PC-3 (cell line): ENCODE measurements at regions not wholly inside any gene's neighbourhood (a gene's known extent, or its start where the extent isn't known, plus 50 kb on each side); places are given as distances from the start of the nearest gene placed in this dataset.
A peak's percentile ranks its signal among the peaks of the same experiment; 100 is the strongest.

Source experiments
- ATAC-seq: fragments of 200-7000 bp; cut with Tn5 transposase; 2 replicates; pipeline ENCODE4 v1.9.1; 2020; ENCODE audit warnings: mild to moderate bottlenecking, moderate library complexity
- BruUV-seq: library from RNA; stranded (reverse); fragments of 400-500 nt; replicated peaks from 2 replicates; lab custom pipeline; 2021; lab: Mats Ljungman, UMichigan
- CTCF ChIA-PET: fragments of 300-600 bp; sonication (Branson Sonifier 250); formaldehyde crosslinking; loops from one replicate; lab custom pipeline; 2022; ENCODE audit warnings: antibody characterized with exemption; lab: Charles Lee
- POLR2A ChIA-PET: fragments of 300-600 bp; sonication (Branson Sonifier 250); formaldehyde crosslinking; loops from one replicate; lab custom pipeline; 2022; ENCODE audit warnings: antibody characterized with exemption; ENCODE audit not compliant: unreplicated experiment; lab: Charles Lee
- DNase-seq: peaks from one replicate; pipeline ENCODE4 v3.0.0-alpha.2; 2015
- H2AFZ ChIP-seq: fragments of 300-600 bp; sonication (generic); 2 replicates; pipeline ENCODE4 v1.6.0; 2016; ENCODE audit warnings: antibody characterized with exemption, low read length
- H3F3A ChIP-seq: fragments of 300-600 bp; sonication (generic); one replicate; pipeline ENCODE4 v1.6.0; 2017; ENCODE audit warnings: antibody characterized with exemption, low read length, control low read depth, mild to moderate bottlenecking; ENCODE audit not compliant: unreplicated experiment
- H3K27ac ChIP-seq: fragments of 300-600 bp; sonication (generic); 2 replicates; pipeline ENCODE4 v1.5.1; 2016; ENCODE audit warnings: mild to moderate bottlenecking, low read length
- H3K27me3 ChIP-seq: fragments of 300-600 bp; sonication (generic); 2 replicates; pipeline ENCODE4 v1.6.1; 2016; ENCODE audit warnings: low read length, mixed read lengths
- H3K36me3 ChIP-seq: fragments of 300-600 bp; sonication (generic); 2 replicates; pipeline ENCODE4 v1.6.1; 2016; ENCODE audit warnings: low read depth, mixed run types, low read length, mixed read lengths
- H3K4me1 ChIP-seq: fragments of 300-600 bp; sonication (generic); 2 replicates; pipeline ENCODE4 v1.5.1; 2016; ENCODE audit warnings: low read length; ENCODE audit not compliant: insufficient read depth
- H3K4me2 ChIP-seq: fragments of 300-600 bp; sonication (generic); 2 replicates; pipeline ENCODE4 v1.6.0; 2016; ENCODE audit warnings: low read length
- H3K4me3 ChIP-seq: fragments of 300-600 bp; sonication (generic); 2 replicates; pipeline ENCODE4 v1.5.1; 2016; ENCODE audit warnings: mild to moderate bottlenecking, low read length, mixed read lengths
- H3K79me2 ChIP-seq: fragments of 300-600 bp; sonication (generic); 2 replicates; pipeline ENCODE4 v1.6.1; 2017; ENCODE audit warnings: low read length, mixed read lengths
- H3K9ac ChIP-seq: fragments of 300-600 bp; sonication (generic); 2 replicates; pipeline ENCODE4 v1.6.0; 2016; ENCODE audit warnings: mild to moderate bottlenecking, low read length
- H3K9me2 ChIP-seq: fragments of 300-600 bp; sonication (generic); replicated peaks from 2 replicates; pipeline ENCODE4 v1.6.1; 2016; ENCODE audit warnings: mixed run types, low read length, mixed read lengths
- H3K9me3 ChIP-seq: fragments of 300-600 bp; sonication (generic); 2 replicates; pipeline ENCODE4 v1.6.1; 2016; ENCODE audit warnings: low read length, mixed read lengths
- H4K20me1 ChIP-seq: fragments of 300-600 bp; sonication (generic); 2 replicates; pipeline ENCODE4 v1.6.1; 2016; ENCODE audit warnings: low read length, mixed read lengths
- EZH2 ChIP-seq: fragments of 300-600 bp; sonication (generic); IDR thresholded peaks from one replicate; pipeline ENCODE4 v1.6.1; 2017; ENCODE audit warnings: antibody characterized with exemption, mild to moderate bottlenecking, low read length; ENCODE audit not compliant: unreplicated experiment
- EZH2phosphoT487 ChIP-seq: fragments of 300-600 bp; sonication (generic); IDR thresholded peaks from 2 replicates; pipeline ENCODE4 v1.6.1; 2018; ENCODE audit warnings: mild to moderate bottlenecking, antibody characterized with exemption, low read length, borderline replicate concordance
- intact Hi-C: fragments of 100-400 bp; cut with micrococcal nuclease; formaldehyde crosslinking; loops from 2 replicates; pipeline ENCODE4 v1.9.0; 2023
- TF ChIP-seq, protein P1 (sequence below): fragments of 300-600 bp; sonication (generic); conservative IDR thresholded peaks from 2 replicates; pipeline ENCODE4 v1.5.1; 2017; ENCODE audit warnings: antibody characterized with exemption, low read depth, mild to moderate bottlenecking, low read length

DNA sequence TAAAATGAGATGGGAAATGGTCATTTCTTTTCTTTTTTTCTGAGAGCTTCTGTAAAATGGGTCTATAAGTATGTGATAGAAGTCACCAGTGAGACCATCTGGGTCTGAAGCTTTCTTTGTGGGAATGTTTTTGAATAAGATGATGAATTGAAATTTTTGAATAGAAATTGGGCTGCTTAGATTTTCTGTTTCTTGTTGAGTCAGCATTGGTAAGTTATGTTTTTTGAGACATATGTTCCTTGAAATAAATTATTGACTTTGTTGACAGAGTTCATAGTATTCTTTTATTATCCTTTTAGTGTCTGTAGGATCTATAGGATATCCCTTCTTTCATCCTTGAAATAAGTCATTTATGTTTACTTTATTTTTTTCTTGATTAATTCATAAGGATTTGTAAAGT lies 208.1 kb downstream of the OPA1 start:
- H3K36me3 ChIP-seq = no peaks in the 10 kb centered on the region
- H3K9me2 ChIP-seq = no peaks in the 10 kb centered on the region
- no peak overlapping the region for H3K4me3 ChIP-seq
- ATAC-seq = no peak
- H3K9ac ChIP-seq = no peak overlapping the region
- H2AFZ ChIP-seq = no peak overlapping the region
- no peak overlapping the region for H3K27ac ChIP-seq
- CTCF ChIA-PET = no interaction called here
- no peaks in the 10 kb centered on the region for H3K27me3 ChIP-seq
- no peaks in the 10 kb centered on the region for H3K79me2 ChIP-seq
- H3K4me2 ChIP-seq = no peak overlapping the region
- peaks cover 12% of the 10 kb centered on the region for H3K4me1 ChIP-seq
- DNase-seq = no peak
- no peaks in the 10 kb centered on the region for H3K9me3 ChIP-seq
- TF ChIP-seq, protein P1, sequence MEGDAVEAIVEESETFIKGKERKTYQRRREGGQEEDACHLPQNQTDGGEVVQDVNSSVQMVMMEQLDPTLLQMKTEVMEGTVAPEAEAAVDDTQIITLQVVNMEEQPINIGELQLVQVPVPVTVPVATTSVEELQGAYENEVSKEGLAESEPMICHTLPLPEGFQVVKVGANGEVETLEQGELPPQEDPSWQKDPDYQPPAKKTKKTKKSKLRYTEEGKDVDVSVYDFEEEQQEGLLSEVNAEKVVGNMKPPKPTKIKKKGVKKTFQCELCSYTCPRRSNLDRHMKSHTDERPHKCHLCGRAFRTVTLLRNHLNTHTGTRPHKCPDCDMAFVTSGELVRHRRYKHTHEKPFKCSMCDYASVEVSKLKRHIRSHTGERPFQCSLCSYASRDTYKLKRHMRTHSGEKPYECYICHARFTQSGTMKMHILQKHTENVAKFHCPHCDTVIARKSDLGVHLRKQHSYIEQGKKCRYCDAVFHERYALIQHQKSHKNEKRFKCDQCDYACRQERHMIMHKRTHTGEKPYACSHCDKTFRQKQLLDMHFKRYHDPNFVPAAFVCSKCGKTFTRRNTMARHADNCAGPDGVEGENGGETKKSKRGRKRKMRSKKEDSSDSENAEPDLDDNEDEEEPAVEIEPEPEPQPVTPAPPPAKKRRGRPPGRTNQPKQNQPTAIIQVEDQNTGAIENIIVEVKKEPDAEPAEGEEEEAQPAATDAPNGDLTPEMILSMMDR = no peak
- TF ChIP-seq EZH2 (no peak), EZH2phosphoT487 (no peak)
- POLR2A ChIA-PET = no interaction called here
- BruUV-seq = no TSS peak
- H3F3A ChIP-seq = no peaks in the 10 kb centered on the region
- intact Hi-C loops = no loop called here
- H4K20me1 ChIP-seq = no peaks in the 10 kb centered on the region

DNA sequence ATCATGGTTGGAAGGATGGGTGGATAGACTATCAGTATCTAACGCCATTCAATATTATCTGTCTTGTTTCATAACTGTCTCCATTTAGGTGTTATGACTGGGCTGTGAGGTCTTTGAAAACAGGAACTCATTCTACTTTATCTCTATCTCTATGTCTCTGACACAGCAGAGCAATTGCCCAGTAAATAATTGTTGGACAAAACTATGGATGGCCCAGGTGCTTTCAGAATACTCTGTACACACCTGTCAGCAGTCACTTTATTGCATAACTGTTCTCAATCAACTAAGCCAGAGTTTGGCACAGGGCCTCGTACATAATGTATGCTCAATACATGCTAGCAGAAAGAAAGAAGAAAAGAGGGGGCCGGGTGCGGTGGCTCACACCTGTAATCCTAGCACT lies 210.3 kb downstream of the OPA1 start:
- POLR2A ChIA-PET = no interaction called here
- no peaks in the 10 kb centered on the region for H3K79me2 ChIP-seq

DNA sequence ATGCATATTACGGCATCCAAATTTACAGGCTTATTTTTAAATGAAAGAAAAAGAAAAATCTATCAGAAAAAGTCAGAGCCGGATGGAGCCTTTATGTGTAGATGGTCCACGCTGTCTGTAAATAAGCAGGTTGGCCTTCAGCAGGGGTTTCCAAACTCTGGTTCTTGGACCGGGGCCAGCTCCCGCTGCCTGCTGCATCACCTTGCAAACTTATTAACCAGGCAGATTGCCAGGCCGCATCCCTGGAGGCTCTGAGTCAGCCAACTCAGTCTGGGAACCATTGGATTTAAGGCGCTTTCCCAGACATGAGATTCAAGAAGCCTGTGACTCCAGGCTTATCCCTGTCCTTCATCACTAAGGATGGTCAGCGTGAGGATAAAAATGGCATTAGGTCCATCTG lies 212.4 kb downstream of the OPA1 start:
- BruUV-seq = no TSS peak
- POLR2A ChIA-PET = interaction anchor here (1.0 kb wide), 1 partner anchor 25 kb away, joined by 5 read pairs; no protein-coding TSS in a partner anchor
- peak; percentile 96 for ATAC-seq

More for the DNA sequence above, 210.3 kb downstream of the OPA1 start:
- no peak for TF ChIP-seq EZH2phosphoT487
- TF ChIP-seq, protein P1 = no peak
- TF ChIP-seq EZH2 = no peak
- Histone ChIP-seq H3K9me3 (no peaks in the 10 kb centered on the region), H3K4me2 (no peak overlapping the region), H3K4me3 (no peak overlapping the region), H3K4me1 (peaks cover 10% of the 10 kb centered on the region), H3K9me2 (no peaks in the 10 kb centered on the region), H3K27me3 (no peaks in the 10 kb centered on the region), H3K9ac (no peak overlapping the region), H3K36me3 (no peaks in the 10 kb centered on the region), H2AFZ (no peak overlapping the region), H3K27ac (no peak overlapping the region), H4K20me1 (no peaks in the 10 kb centered on the region), H3F3A (no peaks in the 10 kb centered on the region)
- DNase-seq (no peak), ATAC-seq (no peak)
- intact Hi-C loops = no loop called here
- CTCF ChIA-PET = no interaction called here
- BruUV-seq = no TSS peak

More for the DNA sequence above, 212.4 kb downstream of the OPA1 start:
- Histone ChIP-seq H4K20me1 (no peaks in the 10 kb centered on the region), H3K27me3 (no peaks in the 10 kb centered on the region), H2AFZ (no peak overlapping the region), H3K4me2 (peak overlapping the region; percentile 18), H3K9me3 (no peaks in the 10 kb centered on the region), H3K4me3 (no peak overlapping the region), H3K79me2 (no peaks in the 10 kb centered on the region), H3K36me3 (no peaks in the 10 kb centered on the region), H3K9me2 (no peaks in the 10 kb centered on the region), H3K4me1 (peaks cover 10% of the 10 kb centered on the region), H3K27ac (peak overlapping the region; percentile 55), H3F3A (no peaks in the 10 kb centered on the region), H3K9ac (no peak overlapping the region)
- CTCF ChIA-PET = no interaction called here
- peak; percentile 99 for DNase-seq
- intact Hi-C loops = loop anchor here (1.0 kb wide), 2 partner anchors 35 to 67 kb away; no protein-coding TSS in a partner anchor
- TF ChIP-seq EZH2phosphoT487 (no peak), EZH2 (no peak)
- TF ChIP-seq, protein P1 = no peak
